ENCODE measurements at regions not wholly inside any gene's neighbourhood (a gene's known extent, or its start where the extent isn't known, plus 50 kb on each side); places are given as distances from the start of the nearest gene placed in this dataset.
"Not testable (repeated sequence)": the region's sequence is repeated elsewhere in the genome, so short reads cannot be mapped to it uniquely, and the experiment has no call there.

DNA sequence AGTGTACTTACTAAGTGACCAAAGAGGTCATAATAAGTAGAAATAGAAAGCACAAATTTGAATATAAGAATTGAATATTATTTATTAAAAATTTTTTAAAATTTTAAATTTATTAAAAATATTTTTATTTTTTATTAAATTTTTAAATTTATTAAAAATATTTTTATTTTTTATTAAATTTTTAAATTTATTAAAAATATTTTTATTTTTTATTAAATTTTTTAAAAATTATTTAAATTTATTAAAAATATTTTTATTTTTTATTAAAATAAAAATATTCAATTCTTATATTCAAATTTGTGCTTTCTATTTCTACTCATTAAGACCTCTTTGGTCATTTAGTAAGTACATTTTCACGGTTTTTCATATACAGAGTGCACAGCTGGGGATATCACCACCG, 366.5 kb downstream of the PTH2R start:
- not testable (repeated sequence) for TF ChIP-seq FOXP2 (optimal IDR thresholded peaks at IDR 0.05; ENCODE audit: control extremely low read depth, extremely low read length, insufficient read depth); POLR2AphosphoS5 (IDR thresholded peaks at IDR 0.05; ENCODE audit: borderline replicate concordance, low read depth, low read length); EZH2 (IDR thresholded peaks at IDR 0.05)
